ENCODE measurements at regions not wholly inside any gene's neighbourhood (a gene's known extent, or its start where the extent isn't known, plus 50 kb on each side); places are given as distances from the start of the nearest gene placed in this dataset.
"Not testable (repeated sequence)": the region's sequence is repeated elsewhere in the genome, so short reads cannot be mapped to it uniquely, and the experiment has no call there.

GRCh38 chr3:191688756-191689433 lies 227.9 kb downstream of the PYDC2 start:
- TF ChIP-seq CTCF (IDR thresholded peaks at IDR 0.05; ENCODE audit: insufficient read depth, low read length) (no peak), POLR2AphosphoS5 (IDR thresholded peaks at IDR 0.05; ENCODE audit: low read depth) (no peak), SPI1 (IDR thresholded peaks at IDR 0.05; ENCODE audit: borderline replicate concordance, low read depth) (no peak), GABPA (IDR thresholded peaks at IDR 0.05; ENCODE audit: low read depth) (no peak)
- TF ChIP-seq, protein P1, sequence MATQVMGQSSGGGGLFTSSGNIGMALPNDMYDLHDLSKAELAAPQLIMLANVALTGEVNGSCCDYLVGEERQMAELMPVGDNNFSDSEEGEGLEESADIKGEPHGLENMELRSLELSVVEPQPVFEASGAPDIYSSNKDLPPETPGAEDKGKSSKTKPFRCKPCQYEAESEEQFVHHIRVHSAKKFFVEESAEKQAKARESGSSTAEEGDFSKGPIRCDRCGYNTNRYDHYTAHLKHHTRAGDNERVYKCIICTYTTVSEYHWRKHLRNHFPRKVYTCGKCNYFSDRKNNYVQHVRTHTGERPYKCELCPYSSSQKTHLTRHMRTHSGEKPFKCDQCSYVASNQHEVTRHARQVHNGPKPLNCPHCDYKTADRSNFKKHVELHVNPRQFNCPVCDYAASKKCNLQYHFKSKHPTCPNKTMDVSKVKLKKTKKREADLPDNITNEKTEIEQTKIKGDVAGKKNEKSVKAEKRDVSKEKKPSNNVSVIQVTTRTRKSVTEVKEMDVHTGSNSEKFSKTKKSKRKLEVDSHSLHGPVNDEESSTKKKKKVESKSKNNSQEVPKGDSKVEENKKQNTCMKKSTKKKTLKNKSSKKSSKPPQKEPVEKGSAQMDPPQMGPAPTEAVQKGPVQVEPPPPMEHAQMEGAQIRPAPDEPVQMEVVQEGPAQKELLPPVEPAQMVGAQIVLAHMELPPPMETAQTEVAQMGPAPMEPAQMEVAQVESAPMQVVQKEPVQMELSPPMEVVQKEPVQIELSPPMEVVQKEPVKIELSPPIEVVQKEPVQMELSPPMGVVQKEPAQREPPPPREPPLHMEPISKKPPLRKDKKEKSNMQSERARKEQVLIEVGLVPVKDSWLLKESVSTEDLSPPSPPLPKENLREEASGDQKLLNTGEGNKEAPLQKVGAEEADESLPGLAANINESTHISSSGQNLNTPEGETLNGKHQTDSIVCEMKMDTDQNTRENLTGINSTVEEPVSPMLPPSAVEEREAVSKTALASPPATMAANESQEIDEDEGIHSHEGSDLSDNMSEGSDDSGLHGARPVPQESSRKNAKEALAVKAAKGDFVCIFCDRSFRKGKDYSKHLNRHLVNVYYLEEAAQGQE (IDR thresholded peaks at IDR 0.05; ENCODE audit: insufficient replicate concordance, low read depth), result no peak
- no peaks in the 10 kb centered on the region for H3K27me3 ChIP-seq (ENCODE audit: insufficient read depth, poor library complexity, severe bottlenecking)
- DNase-seq (ENCODE audit: low read depth in 1 of 2, low spot score in 1 of 2), result no peak
- no peak overlapping the region for H3K27ac ChIP-seq (replicated peaks)
- no peak overlapping the region for H3K4me3 ChIP-seq (replicated peaks; ENCODE audit: insufficient read depth, low read length)

DNA sequence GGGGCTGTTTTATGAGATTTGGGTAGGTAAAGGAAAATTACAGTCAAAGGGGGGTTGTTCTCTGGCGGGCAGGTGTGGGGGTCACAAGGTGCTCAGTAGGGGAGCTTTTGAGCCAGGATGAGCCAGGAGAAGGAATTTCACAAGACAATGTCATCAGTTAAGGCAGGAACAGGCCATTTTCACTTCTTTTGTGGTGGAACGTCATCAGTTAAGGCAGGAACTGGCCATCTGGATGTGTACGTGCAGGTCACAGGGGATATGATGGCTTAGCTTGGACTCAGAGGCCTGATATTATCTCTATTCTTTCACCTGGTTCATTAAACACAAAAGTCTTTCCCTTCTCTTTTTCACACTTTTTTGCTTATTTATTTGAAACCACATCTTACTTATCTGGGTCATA lies 230.2 kb downstream of the PYDC2 start:
- not testable (repeated sequence) for DNase-seq (ENCODE audit: low read depth in 1 of 2, low spot score in 1 of 2); H3K27ac ChIP-seq (replicated peaks); H3K4me3 ChIP-seq (replicated peaks; ENCODE audit: insufficient read depth, low read length); H3K27me3 ChIP-seq (ENCODE audit: insufficient read depth, poor library complexity, severe bottlenecking)

GRCh38 chr3:191695131-191695814 lies 234.3 kb downstream of the PYDC2 start:
- TF ChIP-seq GABPA (IDR thresholded peaks at IDR 0.05; ENCODE audit: low read depth) (no peak), CTCF (IDR thresholded peaks at IDR 0.05; ENCODE audit: insufficient read depth, low read length) (no peak), SPI1 (IDR thresholded peaks at IDR 0.05; ENCODE audit: borderline replicate concordance, low read depth) (no peak), POLR2AphosphoS5 (IDR thresholded peaks at IDR 0.05; ENCODE audit: low read depth) (no peak)
- TF ChIP-seq, protein P1 (IDR thresholded peaks at IDR 0.05; ENCODE audit: insufficient replicate concordance, low read depth), result no peak
- Histone ChIP-seq H3K4me3 (replicated peaks; ENCODE audit: insufficient read depth, low read length) (no peak overlapping the region), H3K27me3 (ENCODE audit: insufficient read depth, poor library complexity, severe bottlenecking) (no peaks in the 10 kb centered on the region), H3K27ac (replicated peaks) (no peak overlapping the region)
- DNase-seq (ENCODE audit: low read depth in 1 of 2, low spot score in 1 of 2), result no peak

DNA sequence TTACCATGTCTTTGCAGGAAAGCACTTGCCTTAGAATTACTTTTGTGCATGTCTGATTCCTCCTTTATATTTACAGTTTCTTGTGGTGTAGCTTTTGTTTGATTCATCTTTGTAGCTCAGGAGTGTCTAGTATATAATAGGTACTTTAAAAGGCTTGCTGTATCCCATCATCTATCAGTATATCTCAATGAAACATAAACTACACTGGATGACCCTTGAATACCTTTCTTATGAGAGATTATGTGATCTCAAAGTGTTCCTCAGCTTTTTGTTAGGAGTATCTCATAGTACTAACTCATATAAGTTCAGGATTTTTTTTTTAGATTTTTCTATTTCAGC lies 234.8 kb downstream of the PYDC2 start:
- Histone ChIP-seq H3K27me3 (ENCODE audit: insufficient read depth, poor library complexity, severe bottlenecking) (no peaks in the 10 kb centered on the region), H3K4me3 (replicated peaks; ENCODE audit: insufficient read depth, low read length) (no peak overlapping the region), H3K27ac (replicated peaks) (no peak overlapping the region)
- no peak for DNase-seq (ENCODE audit: low read depth in 1 of 2, low spot score in 1 of 2)
- TF ChIP-seq, protein P1 (IDR thresholded peaks at IDR 0.05; ENCODE audit: insufficient replicate concordance, low read depth), result no peak
- TF ChIP-seq SPI1 (IDR thresholded peaks at IDR 0.05; ENCODE audit: borderline replicate concordance, low read depth), result no peak
